Chondrocyte (in vitro differentiated cells): ENCODE measurements at regions not wholly inside any gene's neighbourhood (a gene's known extent, or its start where the extent isn't known, plus 50 kb on each side); places are given as distances from the start of the nearest gene placed in this dataset.

Source experiments
- DNase-seq: peaks from one replicate; pipeline ENCODE4 v3.0.0; 2021; ENCODE audit warnings: mixed read lengths, low spot score
- H3K27ac Mint-ChIP-seq: one replicate; pipeline ENCODE4 v1.8.0; 2021; ENCODE audit warnings: mild to moderate bottlenecking, moderate library complexity, mixed read lengths; ENCODE audit not compliant: unreplicated experiment
- H3K27me3 Mint-ChIP-seq: 2 replicates; pipeline ENCODE4 v1.8.0; 2021; ENCODE audit warnings: low read depth, mixed read lengths
- H3K36me3 Mint-ChIP-seq: 2 replicates; pipeline ENCODE4 v1.8.0; 2021; ENCODE audit warnings: low read depth, mixed read lengths
- H3K4me1 Mint-ChIP-seq: 2 replicates; pipeline ENCODE4 v1.8.0; 2021; ENCODE audit warnings: low read depth, mild to moderate bottlenecking, mixed read lengths
- H3K4me3 Mint-ChIP-seq: one replicate; pipeline ENCODE4 v1.8.0; 2021; ENCODE audit warnings: mild to moderate bottlenecking, moderate library complexity, mixed read lengths; ENCODE audit not compliant: unreplicated experiment
- H3K9me3 Mint-ChIP-seq: 2 replicates; pipeline ENCODE4 v1.8.0; 2021; ENCODE audit warnings: low read depth, mixed read lengths
- TF ChIP-seq, protein P1 (sequence below): fragments of 200-600 bp; sonication (generic); IDR thresholded peaks from 2 replicates; pipeline ENCODE4 v1.5.0; 2021; ENCODE audit warnings: antibody characterized with exemption, mild to moderate bottlenecking, moderate library complexity

DNA sequence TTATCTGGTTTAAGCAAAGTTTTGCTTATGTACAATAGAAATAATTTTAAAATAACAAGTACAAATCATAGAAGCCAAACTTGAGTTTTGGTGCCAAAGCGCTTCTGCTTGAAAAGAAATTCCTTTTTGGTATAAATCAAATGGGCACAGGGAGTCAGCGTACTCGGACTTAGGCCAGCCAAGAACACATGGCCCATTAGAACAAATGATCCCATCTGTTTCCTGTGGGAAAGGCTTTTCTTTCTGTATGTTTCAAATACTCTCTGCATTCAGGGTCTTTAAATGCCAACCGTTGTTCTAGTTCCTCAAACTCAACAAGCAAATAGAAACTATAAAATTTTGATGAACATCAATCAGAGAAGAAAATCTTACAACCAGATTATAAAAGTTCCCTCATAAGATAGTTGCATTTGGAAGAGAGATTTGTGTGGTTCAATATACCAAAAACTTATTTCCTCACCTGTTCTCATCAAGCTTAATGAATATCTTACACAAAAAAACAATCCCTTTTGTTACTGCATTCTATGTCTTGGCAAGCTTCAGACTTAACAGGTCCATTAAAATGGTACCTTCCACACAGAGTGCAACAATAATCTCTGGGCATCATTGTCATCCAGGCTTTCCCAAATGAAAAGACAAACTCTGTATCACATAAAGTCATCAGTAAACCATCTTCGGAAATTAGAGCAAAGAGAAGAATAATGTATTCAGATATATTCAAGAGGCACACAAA lies 739.8 kb upstream of the API5 start:
- Mint-ChIP-seq H3K4me3 (no peak overlapping the region), H3K36me3 (no peaks in the 10 kb centered on the region), H3K27me3 (no peaks in the 10 kb centered on the region), H3K9me3 (peaks cover 14% of the 10 kb centered on the region), H3K4me1 (no peaks in the 10 kb centered on the region), H3K27ac (no peak overlapping the region)
- TF ChIP-seq, protein P1, sequence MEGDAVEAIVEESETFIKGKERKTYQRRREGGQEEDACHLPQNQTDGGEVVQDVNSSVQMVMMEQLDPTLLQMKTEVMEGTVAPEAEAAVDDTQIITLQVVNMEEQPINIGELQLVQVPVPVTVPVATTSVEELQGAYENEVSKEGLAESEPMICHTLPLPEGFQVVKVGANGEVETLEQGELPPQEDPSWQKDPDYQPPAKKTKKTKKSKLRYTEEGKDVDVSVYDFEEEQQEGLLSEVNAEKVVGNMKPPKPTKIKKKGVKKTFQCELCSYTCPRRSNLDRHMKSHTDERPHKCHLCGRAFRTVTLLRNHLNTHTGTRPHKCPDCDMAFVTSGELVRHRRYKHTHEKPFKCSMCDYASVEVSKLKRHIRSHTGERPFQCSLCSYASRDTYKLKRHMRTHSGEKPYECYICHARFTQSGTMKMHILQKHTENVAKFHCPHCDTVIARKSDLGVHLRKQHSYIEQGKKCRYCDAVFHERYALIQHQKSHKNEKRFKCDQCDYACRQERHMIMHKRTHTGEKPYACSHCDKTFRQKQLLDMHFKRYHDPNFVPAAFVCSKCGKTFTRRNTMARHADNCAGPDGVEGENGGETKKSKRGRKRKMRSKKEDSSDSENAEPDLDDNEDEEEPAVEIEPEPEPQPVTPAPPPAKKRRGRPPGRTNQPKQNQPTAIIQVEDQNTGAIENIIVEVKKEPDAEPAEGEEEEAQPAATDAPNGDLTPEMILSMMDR: no peak
- no peak for DNase-seq

DNA sequence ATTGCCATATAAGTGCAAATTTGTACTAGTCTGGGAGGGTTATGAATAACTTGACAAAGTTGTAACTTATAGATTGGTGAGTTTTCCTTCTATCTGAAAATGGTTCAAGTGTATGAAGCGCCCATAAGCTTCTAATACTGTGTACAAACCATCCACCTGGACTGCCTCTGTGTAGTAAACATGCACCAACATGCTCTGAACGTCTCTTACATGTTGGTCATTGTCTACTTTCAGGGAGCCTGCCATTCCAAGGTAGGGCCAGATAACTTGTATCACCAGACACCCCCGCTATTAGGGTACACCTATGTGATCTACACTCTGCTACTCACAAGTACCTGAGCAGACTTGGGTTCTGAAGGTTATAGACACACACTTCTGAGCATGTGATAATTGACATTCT lies 735.5 kb upstream of the API5 start:
- H3K9me3 Mint-ChIP-seq: peaks cover 3% of the 10 kb centered on the region
- no peak overlapping the region for H3K27ac Mint-ChIP-seq
- no peaks in the 10 kb centered on the region for H3K36me3 Mint-ChIP-seq
- TF ChIP-seq, protein P1: no peak
- no peak for DNase-seq
- H3K4me3 Mint-ChIP-seq: no peak overlapping the region
- no peaks in the 10 kb centered on the region for H3K27me3 Mint-ChIP-seq
- no peaks in the 10 kb centered on the region for H3K4me1 Mint-ChIP-seq

DNA sequence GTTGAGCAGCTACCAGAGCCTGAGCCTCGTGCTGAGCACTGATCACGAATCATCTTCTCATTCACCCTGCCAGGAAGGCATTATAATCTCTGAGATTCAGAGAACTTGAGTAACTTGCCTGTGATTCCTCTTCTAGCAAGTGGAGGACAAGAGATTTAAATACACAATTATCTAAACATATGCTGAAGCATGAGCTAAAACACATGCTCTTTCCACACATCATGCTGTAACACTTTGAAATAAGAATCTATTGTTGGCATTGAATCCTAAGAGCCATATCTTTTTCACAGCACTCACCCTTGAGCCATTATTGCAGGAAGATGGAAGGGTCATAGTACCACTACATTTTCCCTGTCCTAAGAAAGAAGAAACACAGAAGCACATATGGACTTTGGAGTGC lies 722.5 kb upstream of the API5 start:
- TF ChIP-seq, protein P1: no peak
- no peaks in the 10 kb centered on the region for H3K36me3 Mint-ChIP-seq
- no peaks in the 10 kb centered on the region for H3K4me1 Mint-ChIP-seq
- H3K27ac Mint-ChIP-seq: no peak overlapping the region
- no peaks in the 10 kb centered on the region for H3K9me3 Mint-ChIP-seq
- DNase-seq: no peak
- H3K27me3 Mint-ChIP-seq: peaks cover 2% of the 10 kb centered on the region
- no peak overlapping the region for H3K4me3 Mint-ChIP-seq

DNA sequence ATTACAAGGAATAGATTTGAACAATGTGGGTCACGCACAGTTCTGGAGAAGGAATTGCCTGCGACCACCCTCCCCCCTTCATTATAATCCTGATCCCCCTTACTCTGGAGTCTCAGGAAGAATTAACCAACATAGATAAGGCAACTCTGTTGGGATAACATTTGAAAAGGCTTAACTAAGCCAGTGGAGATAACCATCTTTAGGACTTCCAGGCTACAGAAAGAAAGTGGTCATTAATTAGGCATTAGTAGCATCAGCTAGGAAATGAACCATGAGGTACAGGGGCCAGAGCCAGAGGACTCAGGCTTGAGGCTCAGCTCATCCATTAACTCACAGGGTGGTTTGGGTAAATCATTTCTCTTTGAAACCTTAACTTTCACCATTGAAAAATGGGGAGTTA lies 720.0 kb upstream of the API5 start:
- H3K9me3 Mint-ChIP-seq: no peaks in the 10 kb centered on the region
- H3K4me3 Mint-ChIP-seq: no peak overlapping the region
- DNase-seq: no peak
- peaks cover 4% of the 10 kb centered on the region for H3K27me3 Mint-ChIP-seq
- no peak overlapping the region for H3K27ac Mint-ChIP-seq
- H3K4me1 Mint-ChIP-seq: no peaks in the 10 kb centered on the region
- H3K36me3 Mint-ChIP-seq: no peaks in the 10 kb centered on the region
- TF ChIP-seq, protein P1: no peak

DNA sequence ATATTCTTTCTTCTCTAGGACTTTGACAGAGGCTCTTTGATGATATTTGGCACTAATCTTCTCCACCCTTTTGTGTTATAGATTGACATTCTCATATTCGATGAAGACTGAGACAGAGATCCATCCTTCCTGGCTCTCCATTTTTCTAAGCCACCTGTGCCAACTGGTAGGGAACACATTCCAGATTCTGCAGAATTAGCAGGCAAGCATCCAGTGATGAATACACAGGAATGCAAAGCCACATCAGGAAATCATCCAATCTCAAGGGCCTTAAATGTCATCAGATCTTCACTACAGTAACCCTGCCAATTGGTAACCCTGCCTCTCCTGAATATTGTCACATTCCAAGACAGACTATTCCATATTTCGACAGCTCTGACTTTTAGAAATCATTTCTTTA lies 718.4 kb upstream of the API5 start:
- H3K9me3 Mint-ChIP-seq: no peaks in the 10 kb centered on the region
- TF ChIP-seq, protein P1: no peak
- H3K4me3 Mint-ChIP-seq: no peak overlapping the region
- peaks cover 4% of the 10 kb centered on the region for H3K27me3 Mint-ChIP-seq
- no peak overlapping the region for H3K27ac Mint-ChIP-seq
- no peaks in the 10 kb centered on the region for H3K36me3 Mint-ChIP-seq
- no peaks in the 10 kb centered on the region for H3K4me1 Mint-ChIP-seq
- DNase-seq: no peak
